ENCODE measurements at regions not wholly inside any gene's neighbourhood (a gene's known extent, or its start where the extent isn't known, plus 50 kb on each side); places are given as distances from the start of the nearest gene placed in this dataset.

DNA sequence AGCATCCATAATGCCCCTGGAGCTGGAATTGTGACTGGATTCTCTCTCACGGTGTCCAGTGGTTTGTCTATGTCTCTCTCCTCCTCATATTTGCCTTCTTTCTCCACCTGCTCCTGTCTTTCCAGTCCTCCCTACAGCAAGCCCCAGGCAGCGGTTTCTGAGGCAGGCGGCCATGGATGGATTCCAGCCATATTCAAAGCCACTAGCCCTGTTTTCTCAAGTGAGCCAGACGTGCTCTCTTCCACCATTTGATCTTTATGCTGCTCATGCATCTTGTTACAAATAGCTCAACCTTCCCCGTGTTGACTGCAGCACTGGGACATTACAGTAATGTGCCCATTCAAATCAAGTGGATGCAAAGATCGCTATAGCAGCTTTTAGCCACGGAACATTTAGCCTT lies 387.2 kb upstream of the PODXL start:
- TF ChIP-seq, protein P1, sequence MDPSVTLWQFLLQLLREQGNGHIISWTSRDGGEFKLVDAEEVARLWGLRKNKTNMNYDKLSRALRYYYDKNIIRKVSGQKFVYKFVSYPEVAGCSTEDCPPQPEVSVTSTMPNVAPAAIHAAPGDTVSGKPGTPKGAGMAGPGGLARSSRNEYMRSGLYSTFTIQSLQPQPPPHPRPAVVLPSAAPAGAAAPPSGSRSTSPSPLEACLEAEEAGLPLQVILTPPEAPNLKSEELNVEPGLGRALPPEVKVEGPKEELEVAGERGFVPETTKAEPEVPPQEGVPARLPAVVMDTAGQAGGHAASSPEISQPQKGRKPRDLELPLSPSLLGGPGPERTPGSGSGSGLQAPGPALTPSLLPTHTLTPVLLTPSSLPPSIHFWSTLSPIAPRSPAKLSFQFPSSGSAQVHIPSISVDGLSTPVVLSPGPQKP (IDR thresholded peaks at IDR 0.05; ENCODE audit: borderline replicate concordance, low read depth, low read length): no peak
- TF ChIP-seq, protein P2, sequence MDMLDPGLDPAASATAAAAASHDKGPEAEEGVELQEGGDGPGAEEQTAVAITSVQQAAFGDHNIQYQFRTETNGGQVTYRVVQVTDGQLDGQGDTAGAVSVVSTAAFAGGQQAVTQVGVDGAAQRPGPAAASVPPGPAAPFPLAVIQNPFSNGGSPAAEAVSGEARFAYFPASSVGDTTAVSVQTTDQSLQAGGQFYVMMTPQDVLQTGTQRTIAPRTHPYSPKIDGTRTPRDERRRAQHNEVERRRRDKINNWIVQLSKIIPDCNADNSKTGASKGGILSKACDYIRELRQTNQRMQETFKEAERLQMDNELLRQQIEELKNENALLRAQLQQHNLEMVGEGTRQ (IDR thresholded peaks at IDR 0.05; ENCODE audit: low read depth, low read length): no peak
- TF ChIP-seq, protein P3, sequence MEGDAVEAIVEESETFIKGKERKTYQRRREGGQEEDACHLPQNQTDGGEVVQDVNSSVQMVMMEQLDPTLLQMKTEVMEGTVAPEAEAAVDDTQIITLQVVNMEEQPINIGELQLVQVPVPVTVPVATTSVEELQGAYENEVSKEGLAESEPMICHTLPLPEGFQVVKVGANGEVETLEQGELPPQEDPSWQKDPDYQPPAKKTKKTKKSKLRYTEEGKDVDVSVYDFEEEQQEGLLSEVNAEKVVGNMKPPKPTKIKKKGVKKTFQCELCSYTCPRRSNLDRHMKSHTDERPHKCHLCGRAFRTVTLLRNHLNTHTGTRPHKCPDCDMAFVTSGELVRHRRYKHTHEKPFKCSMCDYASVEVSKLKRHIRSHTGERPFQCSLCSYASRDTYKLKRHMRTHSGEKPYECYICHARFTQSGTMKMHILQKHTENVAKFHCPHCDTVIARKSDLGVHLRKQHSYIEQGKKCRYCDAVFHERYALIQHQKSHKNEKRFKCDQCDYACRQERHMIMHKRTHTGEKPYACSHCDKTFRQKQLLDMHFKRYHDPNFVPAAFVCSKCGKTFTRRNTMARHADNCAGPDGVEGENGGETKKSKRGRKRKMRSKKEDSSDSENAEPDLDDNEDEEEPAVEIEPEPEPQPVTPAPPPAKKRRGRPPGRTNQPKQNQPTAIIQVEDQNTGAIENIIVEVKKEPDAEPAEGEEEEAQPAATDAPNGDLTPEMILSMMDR (conservative IDR thresholded peaks at IDR 0.05; ENCODE audit: low read depth, low read length): no peak
- TF ChIP-seq CEBPB (IDR thresholded peaks at IDR 0.05; ENCODE audit: low read depth, low read length) (no peak), SMC3 (IDR thresholded peaks at IDR 0.05; ENCODE audit: low read depth, low read length) (no peak), NFE2L2 (IDR thresholded peaks at IDR 0.05; ENCODE audit: low read depth, low read length) (no peak), BHLHE40 (IDR thresholded peaks at IDR 0.05; ENCODE audit: low read depth, low read length) (no peak), MAFK (IDR thresholded peaks at IDR 0.05; ENCODE audit: low read depth, low read length) (no peak), POLR2A (IDR thresholded peaks at IDR 0.05; ENCODE audit: low read depth, low read length) (no peak), RFX5 (IDR thresholded peaks at IDR 0.05; ENCODE audit: low read depth, low read length) (no peak), RCOR1 (IDR thresholded peaks at IDR 0.05; ENCODE audit: insufficient replicate concordance, low read length) (no peak), RAD21 (IDR thresholded peaks at IDR 0.05; ENCODE audit: low read length) (no peak), MXI1 (IDR thresholded peaks at IDR 0.05; ENCODE audit: borderline replicate concordance, low read depth, low read length) (no peak), FOS (IDR thresholded peaks at IDR 0.05; ENCODE audit: low read depth, low read length) (no peak)

Measured in IMR-90 (cell line).